GM23338 (cell line): ENCODE measurements at regions not wholly inside any gene's neighbourhood (a gene's known extent, or its start where the extent isn't known, plus 50 kb on each side); places are given as distances from the start of the nearest gene placed in this dataset.

Experiments
- ATAC-seq: fragments of 200-7000 bp; cut with Tn5 transposase; 3 replicates; pipeline ENCODE4 v1.9.1; 2020
- DNase-seq: peaks from one replicate; pipeline ENCODE4 v3.0.0-alpha.2; 2015; ENCODE audit warnings: low spot score
- H2AFZ ChIP-seq: fragments of 200-600 bp; sonication (generic); 2 replicates; pipeline ENCODE4 v1.8.0; 2016; ENCODE audit warnings: antibody characterized with exemption, mild to moderate bottlenecking, moderate library complexity
- H3F3A ChIP-seq: fragments of 200-600 bp; sonication (generic); replicated peaks from 2 replicates; pipeline ENCODE4 v1.8.0; 2017; ENCODE audit warnings: antibody characterized with exemption, mixed run types, low read depth
- H3K27ac ChIP-seq: fragments of 200-600 bp; sonication (generic); 2 replicates; pipeline ENCODE4 v1.6.1; 2016; ENCODE audit warnings: low read depth
- H3K27me3 ChIP-seq: fragments of 200-600 bp; sonication (generic); 2 replicates; pipeline ENCODE4 v1.8.0; 2016; ENCODE audit warnings: mild to moderate bottlenecking, mixed run types, moderate library complexity; ENCODE audit not compliant: insufficient read depth
- H3K36me3 ChIP-seq: fragments of 200-600 bp; sonication (generic); 2 replicates; pipeline ENCODE4 v1.8.0; 2016; ENCODE audit warnings: mild to moderate bottlenecking; ENCODE audit not compliant: insufficient read depth
- H3K4me1 ChIP-seq: fragments of 200-600 bp; sonication (generic); 2 replicates; pipeline ENCODE4 v1.8.0; 2016; ENCODE audit warnings: mild to moderate bottlenecking, moderate library complexity; ENCODE audit not compliant: insufficient read depth
- H3K4me2 ChIP-seq: fragments of 200-600 bp; sonication (generic); 2 replicates; pipeline ENCODE4 v1.7.1; 2017; ENCODE audit warnings: mixed run types
- H3K4me3 ChIP-seq: fragments of 200-600 bp; sonication (generic); 2 replicates; pipeline ENCODE4 v1.6.1; 2016; ENCODE audit warnings: mixed run types
- H3K79me2 ChIP-seq: fragments of 200-600 bp; sonication (generic); replicated peaks from 2 replicates; pipeline ENCODE4 v1.8.0; 2017; ENCODE audit warnings: mild to moderate bottlenecking; ENCODE audit not compliant: insufficient read depth
- H3K9me2 ChIP-seq: fragments of 200-600 bp; sonication (generic); 2 replicates; pipeline ENCODE4 v1.8.0; 2017; ENCODE audit not compliant: insufficient read depth
- H4K20me1 ChIP-seq: fragments of 200-600 bp; sonication (generic); replicated peaks from 2 replicates; pipeline ENCODE4 v1.8.0; 2017; ENCODE audit warnings: mild to moderate bottlenecking; ENCODE audit not compliant: insufficient read depth
- H3K27ac Mint-ChIP-seq: 2 replicates; pipeline ENCODE4 v1.8.0; 2020; ENCODE audit warnings: inconsistent platforms, mild to moderate bottlenecking, moderate library complexity, mixed read lengths
- H3K27me3 Mint-ChIP-seq: 3 replicates; pipeline ENCODE4 v1.8.0; 2022; ENCODE audit warnings: low read depth, mild to moderate bottlenecking, moderate library complexity, mixed read lengths, inconsistent platforms; ENCODE audit not compliant: insufficient read depth, poor library complexity
- H3K36me3 Mint-ChIP-seq: 3 replicates; pipeline ENCODE4 v1.8.0; 2021; ENCODE audit warnings: low read depth, mild to moderate bottlenecking, inconsistent platforms, moderate library complexity, mixed read lengths
- H3K4me1 Mint-ChIP-seq: 3 replicates; pipeline ENCODE4 v1.8.0; 2020; ENCODE audit warnings: mild to moderate bottlenecking, inconsistent platforms, mixed read lengths
- H3K4me3 Mint-ChIP-seq: 3 replicates; pipeline ENCODE4 v1.8.0; 2021; ENCODE audit warnings: moderate library complexity, mild to moderate bottlenecking, inconsistent platforms, mixed read lengths
- H3K9me3 Mint-ChIP-seq: 3 replicates; pipeline ENCODE4 v1.8.0; 2020; ENCODE audit warnings: moderate library complexity, mild to moderate bottlenecking, inconsistent platforms, mixed read lengths
- CREB1 ChIP-seq: fragments of 250-450 bp; sonication (Bioruptor Pico); IDR thresholded peaks from 2 replicates; pipeline ENCODE4 v1.5.0; 2020; ENCODE audit warnings: low read depth, mild to moderate bottlenecking, moderate library complexity
- CTCF ChIP-seq, 2 experiments: fragments of 200-600 bp in 1 of 2; sonication (generic) in 1 of 2; conservative IDR thresholded peaks; 2 replicates each; pipeline versions ENCODE4 v1.5.1 to v1.6.1; 2016 to 2017; ENCODE audit warnings: antibody characterized with exemption in 2 of 2, low read depth in 2 of 2, mild to moderate bottlenecking in 2 of 2, moderate library complexity in 1 of 2
- ETS1 ChIP-seq: IDR thresholded peaks from 2 replicates; pipeline ENCODE4 v1.6.1; 2016; ENCODE audit warnings: antibody characterized with exemption
- EZH2 ChIP-seq: fragments of 200-600 bp; sonication (generic); IDR thresholded peaks from one replicate; pipeline ENCODE4 v1.8.0; 2017; ENCODE audit warnings: antibody characterized with exemption, mild to moderate bottlenecking, low read depth; ENCODE audit not compliant: unreplicated experiment
- JUNB ChIP-seq: IDR thresholded peaks from one replicate; pipeline ENCODE4 v1.6.1; 2016; ENCODE audit warnings: antibody characterized with exemption; ENCODE audit not compliant: unreplicated experiment
- POLR2AphosphoS5 ChIP-seq: IDR thresholded peaks from 2 replicates; pipeline ENCODE4 v1.6.1; 2016; ENCODE audit warnings: antibody characterized with exemption, low read depth
- REST ChIP-seq: IDR thresholded peaks from one replicate; pipeline ENCODE4 v1.6.1; 2018; ENCODE audit warnings: antibody characterized with exemption; ENCODE audit not compliant: unreplicated experiment
- ZNF114 ChIP-seq: fragments of 250-450 bp; sonication (Bioruptor Pico); IDR thresholded peaks from 2 replicates; pipeline ENCODE4 v1.5.0; 2020; ENCODE audit warnings: mild to moderate bottlenecking, moderate library complexity
- ZNF331 ChIP-seq: fragments of 250-450 bp; sonication (Bioruptor Pico); IDR thresholded peaks from 2 replicates; pipeline ENCODE4 v1.5.0; 2020; ENCODE audit warnings: low read depth, mild to moderate bottlenecking, moderate library complexity
- ZNF462 ChIP-seq: fragments of 250-450 bp; sonication (Bioruptor Pico); IDR thresholded peaks from 2 replicates; pipeline ENCODE4 v1.5.0; 2020; ENCODE audit warnings: mild to moderate bottlenecking, moderate library complexity

GRCh38 chr4:137467537-137467936, 64.8 kb downstream of the PCDH18 start (continued):
- TF ChIP-seq ZNF462 (CRISPR knock-in tag) (no peak), ZNF114 (no peak), ZNF331 (CRISPR knock-in tag) (no peak), EZH2 (no peak), CTCF (conservative IDR thresholded peaks at IDR 0.05; ENCODE audit: low read depth in 2 of 2) (no peak), CREB1 (CRISPR knock-in tag) (no peak), JUNB (no peak)

- Histone ChIP-seq H3K4me3 (no peak overlapping the region), H3K9me2 (peaks cover 4% of the 10 kb centered on the region), H4K20me1 (no peaks in the 10 kb centered on the region), H3K79me2 (no peaks in the 10 kb centered on the region), H2AFZ (no peak overlapping the region), H3K4me2 (no peak overlapping the region), H3K27me3 (no peaks in the 10 kb centered on the region), H3K4me1 (peaks cover 7% of the 10 kb centered on the region; the same call in 1 of the 2 replicates), H3K27ac (no peak overlapping the region), H3K36me3 (peaks cover 15% of the 10 kb centered on the region), H3F3A (no peaks in the 10 kb centered on the region)
- no peak overlapping the region for H3K27ac Mint-ChIP-seq
- no peaks in the 10 kb centered on the region for H3K27me3 Mint-ChIP-seq
- H3K9me3 Mint-ChIP-seq = peaks cover 52% of the 10 kb centered on the region
- H3K4me1 Mint-ChIP-seq = 0 out of 3 replicates have a peak, but pooled peaks cover 4% of the 10 kb centered on the region
- TF ChIP-seq POLR2AphosphoS5 (no peak), ZNF331 (CRISPR knock-in tag) (no peak), REST (no peak), ETS1 (no peak)
- ATAC-seq (no peak), DNase-seq (no peak)
- H3K36me3 Mint-ChIP-seq = peaks cover 37% of the 10 kb centered on the region
- no peak overlapping the region for H3K4me3 Mint-ChIP-seq
Observed at GRCh38 chr4:137463377-137464003, 68.8 kb downstream of the PCDH18 start.
